Stimulated activated CD8-positive, alpha-beta memory T cell treated with anti-CD3 and anti-CD28 coated beads, Interleukin-2, amount 100 ng/mL, for 48 hours (primary cell): ENCODE measurements at regions not wholly inside any gene's neighbourhood (a gene's known extent, or its start where the extent isn't known, plus 50 kb on each side); places are given as distances from the start of the nearest gene placed in this dataset.

ENCODE experiments used
- DNase-seq, 2 donors: peaks; one replicate each; pipeline ENCODE4 v3.0.0-alpha.2; 2020; ENCODE audit warnings: low read depth in 2 of 2

- no peak for DNase-seq
These were observed 462.3 kb downstream of the PTPRC start for GRCh38 chr1:199101139-199101538.

DNA sequence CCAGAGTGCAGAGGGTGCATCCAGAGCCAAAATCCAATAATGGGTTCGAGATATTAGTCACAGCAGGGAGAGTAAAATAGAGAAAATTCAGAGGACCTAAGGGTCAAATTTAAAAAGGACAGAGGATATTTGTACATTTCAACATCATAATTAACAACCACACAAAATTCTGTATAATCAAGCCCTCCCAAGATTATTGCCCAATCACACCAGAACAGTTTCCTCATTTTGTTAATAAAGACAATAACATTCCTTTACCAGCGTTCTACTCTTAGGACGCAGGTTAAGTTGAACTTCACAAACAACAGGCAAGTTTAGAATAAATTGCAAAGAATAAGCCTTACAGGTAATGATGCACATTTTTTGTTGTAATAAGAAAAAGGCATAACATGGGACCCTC, 462.8 kb downstream of the PTPRC start:
- no peak for DNase-seq

DNA sequence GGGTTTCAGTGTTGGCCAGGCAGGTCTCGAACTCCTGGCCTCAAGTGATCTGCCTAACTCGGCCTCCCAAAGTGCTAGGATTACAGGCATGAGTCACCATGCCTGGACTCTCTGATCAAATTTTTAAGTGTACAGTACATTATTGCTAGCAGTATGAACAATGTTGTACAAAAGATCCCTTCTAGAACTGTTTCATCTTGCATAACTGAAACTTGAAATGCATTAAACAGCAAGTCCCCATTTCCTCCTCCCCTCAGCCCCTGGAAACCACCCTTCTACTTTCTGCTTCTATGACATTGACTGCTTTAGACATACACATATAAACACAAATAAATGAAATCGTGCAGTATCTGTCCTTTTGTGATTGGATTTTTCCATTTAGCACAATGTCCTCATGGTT, 463.4 kb downstream of the PTPRC start:
- no peak for DNase-seq

DNA sequence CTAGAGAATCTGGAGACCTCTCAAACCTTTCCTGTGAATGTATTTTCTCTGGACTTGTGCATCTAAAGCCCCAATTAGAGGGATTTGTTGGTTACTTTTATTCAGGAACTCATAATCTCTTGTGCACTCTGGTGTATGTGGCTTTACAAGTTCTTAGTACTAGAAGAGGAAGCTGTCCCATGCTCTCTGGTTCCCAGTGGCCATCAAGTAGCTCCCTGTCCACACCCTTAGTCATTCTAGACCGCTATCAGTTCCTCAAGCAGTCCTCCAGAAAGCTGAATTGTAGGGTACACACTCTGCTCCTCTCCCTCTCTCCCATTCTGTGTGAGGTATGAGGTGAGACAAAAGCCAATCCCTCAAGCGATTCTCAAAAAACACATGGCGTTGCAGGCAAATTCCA, 470.3 kb downstream of the PTPRC start:
- DNase-seq, result no peak

GRCh38 chr1:199112365-199112764, 473.5 kb downstream of the PTPRC start:
- DNase-seq, result no peak

- peak; percentile 39 to 49 for DNase-seq
These were observed 474.5 kb downstream of the PTPRC start for GRCh38 chr1:199113265-199113869.

GRCh38 chr1:199116488-199116887, 477.6 kb downstream of the PTPRC start:
- DNase-seq, result no peak

- no peak for DNase-seq
These were observed 482.2 kb downstream of the PTPRC start for GRCh38 chr1:199121047-199121446.

DNA sequence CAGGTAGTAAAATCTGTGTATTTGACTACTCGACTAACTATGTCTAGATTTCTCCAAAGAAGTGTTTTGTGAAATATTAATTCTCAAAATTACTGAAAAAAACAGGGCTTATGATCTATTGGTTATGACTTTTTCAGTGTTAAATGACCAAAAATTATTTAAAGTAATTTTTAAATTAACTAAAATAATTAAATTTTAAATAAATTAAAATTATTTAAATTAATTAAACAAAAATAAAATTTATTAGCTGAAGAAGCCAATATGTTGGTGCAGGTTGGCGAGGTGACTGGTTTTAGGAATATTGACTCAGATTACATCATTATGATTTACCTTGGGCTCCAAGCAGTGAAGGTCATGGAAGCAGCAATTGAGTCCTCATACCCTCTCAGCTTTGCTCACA, 483.2 kb downstream of the PTPRC start:
- no peak for DNase-seq

DNA sequence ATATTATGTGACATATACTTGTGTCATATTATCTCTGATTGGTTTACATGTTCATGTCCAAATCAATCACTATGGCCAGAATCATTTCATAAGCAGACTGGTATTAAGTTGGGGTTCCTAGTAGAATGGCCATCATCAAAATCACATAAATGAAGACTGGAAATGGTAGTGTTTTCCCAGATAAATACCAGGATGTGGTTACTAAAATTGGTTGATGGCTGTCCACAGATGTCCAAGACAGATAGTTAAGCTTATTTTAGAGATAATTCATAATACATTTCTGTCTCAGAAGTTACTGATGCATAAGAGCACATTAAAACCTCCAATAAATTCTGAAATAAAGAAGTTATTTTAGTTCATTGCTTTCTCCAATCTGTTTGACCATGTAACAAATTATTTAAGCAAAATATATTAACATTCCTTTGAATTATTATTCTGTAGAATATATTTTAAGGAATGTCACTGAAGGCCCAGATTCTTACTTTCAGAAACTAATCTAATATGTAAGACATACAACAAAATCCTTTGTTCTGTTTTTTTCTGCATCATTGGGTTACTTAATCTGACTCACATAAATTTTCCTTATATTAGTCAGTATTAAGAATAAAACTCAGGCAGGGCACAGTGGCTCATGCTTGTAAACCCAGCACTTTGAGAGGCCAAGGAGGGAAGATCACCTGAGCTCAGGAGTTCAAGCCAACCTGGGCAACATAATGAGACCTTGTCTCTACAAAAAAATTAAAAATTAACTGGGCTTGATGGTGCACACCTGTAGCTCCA, 483.9 kb downstream of the PTPRC start:
- DNase-seq, result no peak

GRCh38 chr1:199123615-199124014, 484.8 kb downstream of the PTPRC start:
- DNase-seq, result no peak

DNA sequence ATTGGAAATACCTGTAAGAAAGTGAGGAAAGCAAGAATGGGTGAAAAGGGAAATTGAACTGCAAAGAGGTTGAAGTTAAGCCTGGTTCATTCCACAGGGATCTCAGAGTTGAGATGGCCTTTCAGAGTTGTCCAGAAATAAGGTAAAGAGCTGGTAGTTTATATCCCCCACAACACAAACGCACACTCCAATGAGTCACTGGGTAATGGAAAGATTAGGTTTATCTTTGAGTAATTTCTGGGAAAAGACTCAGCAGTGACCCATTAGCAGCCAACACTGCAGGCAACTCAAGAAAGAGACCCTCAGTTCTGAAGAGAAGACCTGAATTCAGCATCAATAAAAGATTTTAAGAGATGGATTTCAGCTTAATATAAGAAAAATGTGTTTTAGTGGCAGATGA, 485.5 kb downstream of the PTPRC start:
- no peak for DNase-seq

DNA sequence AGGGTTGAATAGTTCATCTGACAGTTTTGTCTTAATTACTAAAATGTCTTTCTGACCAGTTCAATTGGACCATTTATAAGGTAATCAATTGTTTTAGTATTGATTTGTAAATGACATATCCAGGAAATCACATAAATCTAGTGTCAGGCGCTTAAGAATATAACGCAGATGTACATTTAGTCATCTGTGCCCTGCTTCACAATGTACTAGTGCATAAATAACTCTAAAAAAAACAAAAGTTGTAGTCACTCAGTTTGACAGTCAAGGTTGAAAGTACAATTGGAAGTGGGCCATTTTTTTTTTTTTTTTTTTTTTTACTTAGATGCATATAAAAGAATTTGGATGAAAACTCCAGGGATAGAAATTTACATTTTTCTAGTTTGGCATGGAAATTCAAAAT, 490.4 kb downstream of the PTPRC start:
- DNase-seq, result no peak

DNA sequence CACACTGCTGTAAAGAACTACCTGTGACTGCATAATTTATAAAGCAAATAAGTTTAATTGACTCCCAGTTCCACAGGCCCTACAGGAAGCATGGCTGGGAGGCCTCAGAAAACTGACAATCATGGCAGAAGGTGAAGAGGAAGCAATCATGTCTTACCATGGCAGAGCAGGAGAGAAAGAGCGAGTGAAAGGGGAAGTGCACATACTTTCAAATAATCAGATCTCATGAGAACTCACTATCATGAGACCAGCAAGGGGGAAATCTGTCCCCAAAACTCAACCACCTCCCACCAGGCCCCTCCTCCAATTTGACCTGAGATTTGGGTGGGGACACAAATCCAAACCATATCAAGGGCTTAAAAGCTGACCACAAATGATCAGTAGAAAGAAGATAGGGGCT, 493.2 kb downstream of the PTPRC start:
- no peak for DNase-seq

DNA sequence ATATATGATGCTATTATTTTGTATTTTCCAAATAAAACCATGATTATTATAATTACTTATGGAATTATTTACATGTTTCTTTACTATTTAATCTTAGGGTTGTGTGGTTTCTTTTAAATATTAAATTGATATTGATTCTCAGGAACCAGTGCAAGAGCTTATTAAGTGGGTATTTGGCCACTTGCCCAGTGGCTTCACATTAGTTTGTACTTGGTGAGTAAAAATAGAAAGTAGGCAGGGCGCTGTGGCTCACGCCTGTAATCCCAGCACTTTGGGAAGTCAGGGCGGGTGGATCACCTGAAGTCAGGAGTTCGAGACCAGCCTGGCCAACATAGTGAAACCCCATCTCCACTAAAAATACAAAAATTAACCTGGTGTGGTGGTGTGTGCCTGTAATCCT, 497.1 kb downstream of the PTPRC start:
- no peak for DNase-seq

GRCh38 chr1:199138061-199138460, 499.2 kb downstream of the PTPRC start:
- no peak for DNase-seq

GRCh38 chr1:199149591-199149990, 510.8 kb downstream of the PTPRC start:
- DNase-seq, result no peak

DNA sequence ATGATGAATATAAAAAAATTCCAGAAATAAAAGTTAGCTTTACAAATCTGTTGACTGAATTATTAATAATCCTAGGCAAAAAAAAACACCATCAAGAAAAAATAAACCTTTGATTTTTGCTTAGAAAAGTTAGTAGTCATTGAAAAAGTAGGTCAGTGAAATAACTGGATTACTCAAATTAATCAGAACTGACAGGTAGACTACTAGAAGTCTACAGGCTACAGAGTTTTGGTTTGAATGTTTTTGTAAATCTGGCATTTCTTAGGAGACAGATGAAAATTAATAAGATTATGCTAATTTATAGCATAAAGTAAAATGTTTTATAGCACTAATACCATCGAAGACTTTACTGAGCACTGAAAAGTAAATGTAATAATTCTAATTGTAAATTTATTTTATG, 511.9 kb downstream of the PTPRC start:
- no peak for DNase-seq

DNA sequence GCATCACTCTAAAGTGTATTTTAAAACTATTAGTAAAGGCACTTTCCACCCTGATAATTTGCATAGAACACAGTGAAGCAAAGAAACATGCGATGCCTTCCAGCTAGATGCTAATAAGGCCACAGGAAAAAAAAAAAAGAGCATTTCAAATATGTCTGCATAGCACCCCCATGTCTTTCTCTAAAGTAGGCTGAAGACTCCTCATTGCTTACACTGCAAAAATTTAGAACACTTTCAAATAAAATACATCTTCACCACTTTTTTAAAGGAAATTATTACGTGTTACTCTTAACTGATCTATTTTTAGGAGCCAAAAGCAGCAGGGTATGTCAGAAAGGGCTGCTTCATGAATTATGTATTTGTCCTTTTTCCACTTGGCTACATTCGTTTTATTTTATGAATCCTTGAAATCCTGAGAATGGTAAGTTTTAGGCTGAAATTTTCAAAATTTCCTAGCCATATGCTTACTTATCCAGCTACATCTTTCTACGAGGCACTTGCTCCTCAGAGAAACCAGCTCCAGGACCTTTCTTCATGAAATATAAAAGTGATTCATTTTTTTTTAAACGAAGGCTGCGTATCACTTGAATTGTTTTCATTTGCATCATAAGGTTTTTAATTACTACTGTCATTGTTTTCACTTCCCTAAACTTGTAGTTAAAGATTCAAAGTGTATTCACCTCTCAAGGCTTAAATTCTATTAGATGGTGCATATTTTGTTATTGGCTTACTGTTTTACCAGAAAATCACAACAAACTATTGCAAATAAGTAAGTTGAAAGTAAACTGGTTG, 513.0 kb downstream of the PTPRC start:
- no peak for DNase-seq

DNA sequence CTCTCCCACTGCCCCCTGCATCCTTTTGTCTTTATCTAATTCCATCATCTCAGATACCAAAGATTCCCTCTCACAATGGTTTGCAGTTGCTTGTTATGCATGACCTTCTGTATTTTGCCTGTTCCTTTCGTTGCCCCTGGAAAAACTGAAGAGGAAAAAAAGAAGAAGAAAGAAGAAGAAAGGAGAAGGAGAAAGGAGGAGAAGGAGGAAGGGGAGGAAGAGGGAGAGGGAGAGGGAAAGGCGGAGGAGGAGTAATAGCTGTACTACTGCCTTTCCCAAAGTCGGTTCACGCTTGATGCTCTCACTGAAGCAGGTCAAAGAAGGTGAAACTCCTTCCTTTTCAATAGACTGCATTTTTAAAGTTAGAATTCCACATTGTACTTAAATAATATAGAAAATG, 513.8 kb downstream of the PTPRC start:
- DNase-seq, result no peak

DNA sequence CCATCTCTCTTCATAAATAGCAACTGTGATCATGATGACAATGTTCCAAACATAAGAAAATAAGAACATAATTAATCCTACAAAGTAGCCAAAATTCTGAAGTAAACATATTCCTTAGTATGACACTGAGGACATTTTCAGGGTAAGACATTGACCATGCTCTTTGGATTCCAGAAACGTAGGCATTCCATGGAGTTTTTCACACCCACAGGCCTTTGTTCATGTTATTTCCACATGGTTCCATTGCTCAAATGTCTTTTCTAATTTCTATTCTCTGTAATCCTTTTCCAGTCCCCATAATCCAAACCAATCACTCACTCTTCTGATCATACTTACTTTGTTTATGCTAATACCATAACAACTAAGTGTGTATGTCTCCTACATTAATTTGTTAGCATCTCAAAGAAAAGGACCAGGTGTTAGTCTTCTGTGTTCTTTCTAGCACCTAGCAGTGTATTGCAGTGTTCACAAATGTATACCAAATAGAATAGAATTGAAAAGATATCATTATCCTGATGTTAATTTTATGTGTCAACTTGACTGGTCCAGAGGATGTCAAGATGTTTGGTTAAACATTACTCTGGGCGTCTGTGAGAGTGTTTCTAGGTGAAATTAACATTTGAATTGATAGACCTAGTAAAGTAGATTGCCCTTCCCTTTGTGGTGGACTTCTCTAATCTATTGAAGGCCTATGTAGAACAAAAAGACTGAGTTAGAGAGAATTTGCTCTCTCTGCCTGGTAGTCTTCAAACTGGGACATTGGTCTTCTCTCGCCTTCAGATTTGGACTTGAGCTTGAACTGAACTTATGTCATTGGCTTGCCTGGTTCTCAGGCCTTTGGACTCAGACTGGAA, 516.6 kb downstream of the PTPRC start:
- no peak for DNase-seq

DNA sequence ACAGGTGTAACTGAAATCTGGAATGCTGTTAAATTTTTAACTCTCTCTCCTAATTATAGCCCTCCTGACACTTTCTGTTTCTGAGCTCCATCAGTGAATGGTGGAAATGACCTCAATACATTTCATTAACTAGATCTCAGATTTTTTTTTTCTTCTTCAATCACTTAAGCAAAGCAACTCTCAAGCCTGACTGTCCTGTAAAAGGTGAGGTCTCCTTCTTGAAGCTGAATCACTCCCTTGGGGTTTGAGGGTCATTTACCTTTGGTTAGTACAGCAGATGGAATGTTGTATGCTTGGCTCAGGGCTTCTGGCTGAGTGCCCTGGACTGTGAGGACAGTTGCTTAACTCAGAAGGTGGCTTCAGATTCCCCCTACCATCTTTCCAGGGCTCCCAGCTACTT, 518.7 kb downstream of the PTPRC start:
- DNase-seq, result no peak
